A549 (cell line): ENCODE measurements at regions not wholly inside any gene's neighbourhood (a gene's known extent, or its start where the extent isn't known, plus 50 kb on each side); places are given as distances from the start of the nearest gene placed in this dataset.

Experiments
- BHLHE40 ChIP-seq: IDR thresholded peaks from 2 replicates; pipeline ENCODE4 v1.6.1; 2012; ENCODE audit warnings: low read depth, low read length, inconsistent platforms
- CTCF ChIP-seq: fragments of >200 bp; sonication (Bioruptor Twin); formaldehyde crosslinking; IDR thresholded peaks from 3 replicates; pipeline ENCODE4 v1.5.1; 2016
- ELK1 ChIP-seq: fragments of 150-350 bp; IDR thresholded peaks from 2 replicates; pipeline ENCODE4 v1.6.1; 2014; ENCODE audit warnings: low read depth, mild to moderate bottlenecking, low read length
- POLR2AphosphoS2 ChIP-seq: conservative IDR thresholded peaks from 2 replicates; pipeline ENCODE4 v1.6.1; 2012; ENCODE audit warnings: low read length, improper control_type of control experiment, inconsistent platforms
- SMC3 ChIP-seq: fragments of >200 bp; sonication (Bioruptor Twin); formaldehyde crosslinking; IDR thresholded peaks from 3 replicates; pipeline ENCODE4 v1.6.1; 2018; ENCODE audit warnings: inconsistent platforms

- TF ChIP-seq ELK1 (no peak), POLR2AphosphoS2 (no peak), CTCF (no peak), SMC3 (no peak), BHLHE40 (no peak)
Measured at GRCh38 chr13:57925751-57926150, 294.2 kb downstream of the PCDH17 start.
